ENCODE measurements at regions not wholly inside any gene's neighbourhood (a gene's known extent, or its start where the extent isn't known, plus 50 kb on each side); places are given as distances from the start of the nearest gene placed in this dataset.

DNA sequence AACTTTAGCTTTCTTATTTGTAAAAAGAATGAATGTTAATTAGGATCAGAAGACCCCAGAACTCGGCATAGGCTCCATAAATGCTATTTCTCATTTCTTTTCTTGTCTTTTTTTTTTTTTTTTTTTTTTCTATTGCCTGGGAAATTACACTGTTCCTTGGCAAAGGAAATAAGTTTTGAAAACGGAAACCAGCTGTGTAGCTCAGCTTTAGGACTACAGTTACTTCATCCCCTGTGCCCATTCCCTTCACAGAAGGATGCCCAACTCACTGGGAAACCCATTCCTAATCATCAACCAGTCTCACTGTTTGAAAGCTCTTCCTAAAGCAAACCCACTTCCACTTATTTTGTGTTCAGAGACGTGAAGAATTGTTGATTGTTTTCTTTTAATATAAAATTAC is 254.0 kb upstream of the IL12A start:
- TF ChIP-seq EZH2 (IDR thresholded peaks at IDR 0.05) (no peak), POLR2AphosphoS5 (IDR thresholded peaks at IDR 0.05; ENCODE audit: borderline replicate concordance, low read depth, low read length) (no peak)

All from SK-N-MC (cell line).